GM12872 (cell line): ENCODE measurements at regions not wholly inside any gene's neighbourhood (a gene's known extent, or its start where the extent isn't known, plus 50 kb on each side); places are given as distances from the start of the nearest gene placed in this dataset.

ENCODE experiments used
- CTCF ChIP-seq: IDR thresholded peaks from 3 replicates; pipeline ENCODE4 v1.5.1; 2011; ENCODE audit warnings: low read depth, mild to moderate bottlenecking, low read length, moderate library complexity; ENCODE audit not compliant: insufficient read depth

GRCh38 chr7:95682913-95683312 lies 86.6 kb upstream of the PDK4 start:
- no peak for TF ChIP-seq CTCF

- no peak for TF ChIP-seq CTCF
Measured at GRCh38 chr7:95676691-95677090, 80.4 kb upstream of the PDK4 start.

- no peak for TF ChIP-seq CTCF
Measured at GRCh38 chr7:95675632-95676031, 79.3 kb upstream of the PDK4 start.

- TF ChIP-seq CTCF: no peak
Measured at GRCh38 chr7:95675016-95675415, 78.7 kb upstream of the PDK4 start.

GRCh38 chr7:95674101-95674500 lies 77.8 kb upstream of the PDK4 start:
- no peak for TF ChIP-seq CTCF

- no peak for TF ChIP-seq CTCF
Measured at GRCh38 chr7:95672434-95672833, 76.1 kb upstream of the PDK4 start.

- TF ChIP-seq CTCF: no peak
Measured at GRCh38 chr7:95669513-95669912, 73.2 kb upstream of the PDK4 start.

GRCh38 chr7:95668504-95669018 lies 72.2 kb upstream of the PDK4 start:
- TF ChIP-seq CTCF: no peak
